WTC11 (cell line): ENCODE measurements at regions not wholly inside any gene's neighbourhood (a gene's known extent, or its start where the extent isn't known, plus 50 kb on each side); places are given as distances from the start of the nearest gene placed in this dataset.

ENCODE experiments used
- ESRRA ChIP-seq: sonication (generic); formaldehyde crosslinking; IDR thresholded peaks from 2 replicates; pipeline ENCODE4 v1.8.1; 2022; ENCODE audit warnings: mild to moderate bottlenecking, missing genetic modification reagents, borderline replicate concordance
- JUN ChIP-seq: sonication (generic); formaldehyde crosslinking; IDR thresholded peaks from 2 replicates; pipeline ENCODE4 v1.8.0; 2023; ENCODE audit warnings: mild to moderate bottlenecking, missing genetic modification reagents
- ZNF138 ChIP-seq: sonication (generic); formaldehyde crosslinking; conservative IDR thresholded peaks from 2 replicates; pipeline ENCODE4 v1.8.1; 2022; ENCODE audit warnings: mild to moderate bottlenecking, moderate library complexity, missing genetic modification reagents
- TF ChIP-seq, protein P1 (sequence below): sonication (generic); formaldehyde crosslinking; IDR thresholded peaks from 2 replicates; pipeline ENCODE4 v1.8.0; 2023; ENCODE audit warnings: missing genetic modification reagents
- TF ChIP-seq, protein P2 (sequence below): fragments of 200-600 bp; IDR thresholded peaks from 2 replicates; pipeline ENCODE4 v1.8.0; 2022; ENCODE audit warnings: antibody characterized with exemption
- TF ChIP-seq, protein P3 (sequence below): sonication (generic); formaldehyde crosslinking; IDR thresholded peaks from 2 replicates; pipeline ENCODE4 v1.8.0; 2022; ENCODE audit warnings: mild to moderate bottlenecking, missing genetic modification reagents

DNA sequence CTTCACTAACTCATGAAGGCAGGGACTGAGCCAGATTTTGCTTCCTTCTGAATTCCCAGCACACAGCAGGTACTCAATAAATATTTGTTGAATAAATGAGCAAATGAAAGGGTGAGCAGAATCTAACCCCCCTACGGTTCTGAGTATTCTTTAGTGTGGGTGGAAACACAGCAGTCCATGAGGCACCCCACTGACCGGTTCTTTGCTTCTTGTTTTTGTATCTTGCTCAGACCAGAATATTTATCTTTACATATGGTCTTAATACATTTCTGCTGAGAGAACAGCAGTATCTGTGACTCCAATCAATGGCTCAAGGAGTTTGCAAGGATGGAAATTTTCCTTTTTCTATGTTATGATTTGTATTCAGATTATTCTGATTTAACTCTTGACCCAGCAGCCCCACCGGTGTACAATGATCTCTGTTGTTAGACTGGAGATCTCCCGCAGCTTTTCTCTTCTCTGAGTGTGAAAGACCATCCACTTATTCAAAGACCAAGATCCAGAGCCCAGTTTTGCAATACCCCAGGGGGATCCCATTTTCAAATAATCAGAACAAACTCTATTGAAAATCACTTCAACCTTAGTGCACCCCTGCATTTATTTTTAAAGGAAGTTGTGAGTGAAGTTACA is 506.5 kb upstream of the TNP1 start:
- TF ChIP-seq, protein P1, sequence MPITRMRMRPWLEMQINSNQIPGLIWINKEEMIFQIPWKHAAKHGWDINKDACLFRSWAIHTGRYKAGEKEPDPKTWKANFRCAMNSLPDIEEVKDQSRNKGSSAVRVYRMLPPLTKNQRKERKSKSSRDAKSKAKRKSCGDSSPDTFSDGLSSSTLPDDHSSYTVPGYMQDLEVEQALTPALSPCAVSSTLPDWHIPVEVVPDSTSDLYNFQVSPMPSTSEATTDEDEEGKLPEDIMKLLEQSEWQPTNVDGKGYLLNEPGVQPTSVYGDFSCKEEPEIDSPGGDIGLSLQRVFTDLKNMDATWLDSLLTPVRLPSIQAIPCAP (CRISPR knock-in tag) = no peak
- TF ChIP-seq JUN (CRISPR knock-in tag) = no peak
- no peak for TF ChIP-seq ESRRA (CRISPR knock-in tag)
- TF ChIP-seq, protein P2, sequence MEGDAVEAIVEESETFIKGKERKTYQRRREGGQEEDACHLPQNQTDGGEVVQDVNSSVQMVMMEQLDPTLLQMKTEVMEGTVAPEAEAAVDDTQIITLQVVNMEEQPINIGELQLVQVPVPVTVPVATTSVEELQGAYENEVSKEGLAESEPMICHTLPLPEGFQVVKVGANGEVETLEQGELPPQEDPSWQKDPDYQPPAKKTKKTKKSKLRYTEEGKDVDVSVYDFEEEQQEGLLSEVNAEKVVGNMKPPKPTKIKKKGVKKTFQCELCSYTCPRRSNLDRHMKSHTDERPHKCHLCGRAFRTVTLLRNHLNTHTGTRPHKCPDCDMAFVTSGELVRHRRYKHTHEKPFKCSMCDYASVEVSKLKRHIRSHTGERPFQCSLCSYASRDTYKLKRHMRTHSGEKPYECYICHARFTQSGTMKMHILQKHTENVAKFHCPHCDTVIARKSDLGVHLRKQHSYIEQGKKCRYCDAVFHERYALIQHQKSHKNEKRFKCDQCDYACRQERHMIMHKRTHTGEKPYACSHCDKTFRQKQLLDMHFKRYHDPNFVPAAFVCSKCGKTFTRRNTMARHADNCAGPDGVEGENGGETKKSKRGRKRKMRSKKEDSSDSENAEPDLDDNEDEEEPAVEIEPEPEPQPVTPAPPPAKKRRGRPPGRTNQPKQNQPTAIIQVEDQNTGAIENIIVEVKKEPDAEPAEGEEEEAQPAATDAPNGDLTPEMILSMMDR = no peak
- TF ChIP-seq ZNF138 = no peak
- TF ChIP-seq, protein P3, sequence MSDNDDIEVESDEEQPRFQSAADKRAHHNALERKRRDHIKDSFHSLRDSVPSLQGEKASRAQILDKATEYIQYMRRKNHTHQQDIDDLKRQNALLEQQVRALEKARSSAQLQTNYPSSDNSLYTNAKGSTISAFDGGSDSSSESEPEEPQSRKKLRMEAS = no peak
